Loucy (cell line): ENCODE measurements at regions not wholly inside any gene's neighbourhood (a gene's known extent, or its start where the extent isn't known, plus 50 kb on each side); places are given as distances from the start of the nearest gene placed in this dataset.

ENCODE experiments used
- H2AFZ ChIP-seq: fragments of 200-600 bp; sonication (generic); 2 replicates; pipeline ENCODE4 v1.6.0; 2016; ENCODE audit warnings: antibody characterized with exemption, mild to moderate bottlenecking, low read length, moderate library complexity
- H3F3A ChIP-seq: fragments of 200-600 bp; 2 replicates; pipeline ENCODE4 v1.6.0; 2016; ENCODE audit warnings: antibody characterized with exemption, low read depth, mild to moderate bottlenecking
- H3K27me3 ChIP-seq: fragments of 200-600 bp; sonication (generic); 2 replicates; pipeline ENCODE4 v1.6.1; 2014; ENCODE audit warnings: low read length, mild to moderate bottlenecking; ENCODE audit not compliant: insufficient read depth, poor library complexity, severe bottlenecking
- H3K36me3 ChIP-seq: fragments of 200-600 bp; sonication (generic); 2 replicates; pipeline ENCODE4 v1.6.1; 2016; ENCODE audit warnings: low read length; ENCODE audit not compliant: insufficient read depth
- H3K4me1 ChIP-seq: fragments of 200-600 bp; sonication (generic); 2 replicates; pipeline ENCODE4 v1.5.1; 2014; ENCODE audit warnings: low read length, mild to moderate bottlenecking; ENCODE audit not compliant: insufficient read depth, poor library complexity, severe bottlenecking
- H3K4me2 ChIP-seq: fragments of 200-600 bp; sonication (generic); 2 replicates; pipeline ENCODE4 v1.6.0; 2014; ENCODE audit warnings: antibody characterized with exemption, low read length, low read depth, mild to moderate bottlenecking; ENCODE audit not compliant: poor library complexity, severe bottlenecking
- H3K4me3 ChIP-seq: fragments of 200-600 bp; sonication (generic); 2 replicates; pipeline ENCODE4 v1.5.1; 2014; ENCODE audit warnings: low read length, mild to moderate bottlenecking, mixed read lengths; ENCODE audit not compliant: poor library complexity, severe bottlenecking
- H3K79me2 ChIP-seq: fragments of 200-600 bp; sonication (generic); 2 replicates; pipeline ENCODE4 v1.6.1; 2014; ENCODE audit warnings: low read length; ENCODE audit not compliant: insufficient read depth
- H3K9ac ChIP-seq: fragments of 200-600 bp; sonication (generic); 2 replicates; pipeline ENCODE4 v1.6.0; 2014; ENCODE audit warnings: mild to moderate bottlenecking, low read depth, low read length, moderate library complexity; ENCODE audit not compliant: poor library complexity, severe bottlenecking
- H3K9me2 ChIP-seq: fragments of 200-600 bp; sonication (generic); replicated peaks from 2 replicates; pipeline ENCODE4 v1.6.1; 2016; ENCODE audit warnings: low read depth, low read length, mixed read lengths
- H3K9me3 ChIP-seq: fragments of 200-600 bp; sonication (generic); 2 replicates; pipeline ENCODE4 v1.6.1; 2014; ENCODE audit warnings: mild to moderate bottlenecking, antibody characterized with exemption, low read length, low read depth; ENCODE audit not compliant: insufficient read depth
- H4K20me1 ChIP-seq: fragments of 200-600 bp; sonication (generic); 2 replicates; pipeline ENCODE4 v1.6.0; 2014; ENCODE audit warnings: antibody characterized with exemption, low read length, mild to moderate bottlenecking; ENCODE audit not compliant: insufficient read depth, poor library complexity, severe bottlenecking
- EZH2phosphoT487 ChIP-seq: fragments of 200-600 bp; IDR thresholded peaks from 2 replicates; pipeline ENCODE4 v1.6.1; 2018; ENCODE audit warnings: antibody characterized with exemption, mild to moderate bottlenecking, moderate library complexity, borderline replicate concordance
- TF ChIP-seq, protein P1 (sequence below): fragments of 200-600 bp; sonication (generic); conservative IDR thresholded peaks from 2 replicates; pipeline ENCODE4 v1.5.1; 2014; ENCODE audit warnings: mild to moderate bottlenecking, antibody characterized with exemption, low read length

DNA sequence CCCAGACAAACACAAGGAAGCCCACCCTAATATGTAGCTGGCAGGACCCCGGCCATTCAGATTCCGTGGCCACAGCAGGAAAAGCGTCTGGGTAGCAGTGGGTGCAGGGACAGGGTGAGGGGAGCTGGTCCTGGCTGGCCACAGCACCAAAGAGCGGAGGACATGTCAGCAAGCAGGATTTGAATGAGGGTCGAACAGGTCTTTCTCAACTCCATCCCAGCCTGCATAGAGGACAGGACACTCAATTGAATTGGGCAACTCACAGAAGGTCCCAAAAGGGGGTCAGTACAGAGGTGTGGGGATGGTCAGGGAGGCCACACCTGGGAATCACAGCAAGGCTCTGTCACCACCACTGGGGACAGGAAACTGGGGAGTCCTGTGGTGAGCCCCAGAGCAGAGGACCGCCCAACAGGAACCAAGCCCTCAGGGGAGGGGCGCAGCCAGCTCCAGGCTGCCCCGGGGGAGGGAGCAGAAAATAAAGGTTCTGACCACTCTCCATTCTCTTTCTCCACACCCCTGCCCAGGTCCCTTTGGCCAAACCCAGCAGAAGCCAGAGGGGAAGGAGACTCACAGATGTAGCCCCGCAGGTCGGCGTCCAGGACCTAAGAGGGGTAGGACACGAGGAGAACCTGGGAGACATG is 108.7 kb upstream of the PPP2R2D start:
- TF ChIP-seq, protein P1, sequence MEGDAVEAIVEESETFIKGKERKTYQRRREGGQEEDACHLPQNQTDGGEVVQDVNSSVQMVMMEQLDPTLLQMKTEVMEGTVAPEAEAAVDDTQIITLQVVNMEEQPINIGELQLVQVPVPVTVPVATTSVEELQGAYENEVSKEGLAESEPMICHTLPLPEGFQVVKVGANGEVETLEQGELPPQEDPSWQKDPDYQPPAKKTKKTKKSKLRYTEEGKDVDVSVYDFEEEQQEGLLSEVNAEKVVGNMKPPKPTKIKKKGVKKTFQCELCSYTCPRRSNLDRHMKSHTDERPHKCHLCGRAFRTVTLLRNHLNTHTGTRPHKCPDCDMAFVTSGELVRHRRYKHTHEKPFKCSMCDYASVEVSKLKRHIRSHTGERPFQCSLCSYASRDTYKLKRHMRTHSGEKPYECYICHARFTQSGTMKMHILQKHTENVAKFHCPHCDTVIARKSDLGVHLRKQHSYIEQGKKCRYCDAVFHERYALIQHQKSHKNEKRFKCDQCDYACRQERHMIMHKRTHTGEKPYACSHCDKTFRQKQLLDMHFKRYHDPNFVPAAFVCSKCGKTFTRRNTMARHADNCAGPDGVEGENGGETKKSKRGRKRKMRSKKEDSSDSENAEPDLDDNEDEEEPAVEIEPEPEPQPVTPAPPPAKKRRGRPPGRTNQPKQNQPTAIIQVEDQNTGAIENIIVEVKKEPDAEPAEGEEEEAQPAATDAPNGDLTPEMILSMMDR: no peak
- TF ChIP-seq EZH2phosphoT487: no peak

DNA sequence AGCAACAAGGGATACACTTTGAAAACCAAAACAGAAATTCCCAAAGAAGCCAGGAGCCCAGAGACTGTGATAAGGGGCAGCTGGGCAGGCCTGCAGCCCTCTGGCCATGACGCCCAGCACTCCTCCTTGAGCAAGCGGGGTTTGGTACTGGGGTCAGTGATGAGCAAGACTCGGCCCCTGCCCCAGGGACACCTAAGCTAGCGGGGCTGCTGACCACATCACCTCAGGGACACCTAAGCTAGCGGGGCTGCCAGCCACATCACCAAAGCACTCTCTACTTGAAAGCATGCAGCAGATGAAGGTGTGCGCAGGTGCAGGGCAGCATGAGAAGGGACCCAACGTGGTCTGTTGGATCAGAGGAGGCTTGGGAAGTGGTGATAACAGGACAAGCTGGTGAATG is 108.0 kb upstream of the PPP2R2D start:
- no peak overlapping the region for H2AFZ ChIP-seq

More for the DNA sequence above, 108.7 kb upstream of the PPP2R2D start:
- Histone ChIP-seq H3K9me3 (peaks cover 10% of the 10 kb centered on the region; the same call in 1 of the 2 replicates), H3K27me3 (no peaks in the 10 kb centered on the region), H3K9me2 (no peaks in the 10 kb centered on the region), H3F3A (no peaks in the 10 kb centered on the region), H3K4me2 (no peak overlapping the region), H3K4me3 (no peak overlapping the region), H2AFZ (no peak overlapping the region), H3K4me1 (no peaks in the 10 kb centered on the region), H3K9ac (no peak overlapping the region), H3K79me2 (no peaks in the 10 kb centered on the region), H4K20me1 (no peaks in the 10 kb centered on the region), H3K36me3 (no peaks in the 10 kb centered on the region)

DNA sequence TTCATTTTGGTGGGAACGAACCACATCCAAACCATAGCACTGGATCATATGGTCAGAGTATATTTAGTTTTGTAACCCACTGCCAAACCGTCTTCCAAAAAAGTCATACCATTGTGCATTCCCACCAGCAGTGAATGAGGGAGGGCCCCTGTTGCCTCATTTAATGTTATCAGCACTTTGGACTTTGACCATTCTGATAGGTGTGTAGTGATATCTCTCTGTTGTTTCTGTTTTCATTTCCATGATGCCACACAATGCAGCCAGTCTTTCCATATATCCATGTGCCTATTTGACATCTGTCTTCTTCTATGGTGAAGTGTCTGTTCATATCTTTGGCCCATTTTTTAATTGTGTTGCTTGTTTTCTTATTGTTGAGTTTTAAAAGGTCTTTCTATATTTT is 105.0 kb upstream of the PPP2R2D start:
- Histone ChIP-seq H3K27me3 (no peaks in the 10 kb centered on the region), H3K4me1 (no peaks in the 10 kb centered on the region), H3K9me2 (no peaks in the 10 kb centered on the region), H3K9ac (no peak overlapping the region), H3K9me3 (peaks cover 26% of the 10 kb centered on the region; the same call in 1 of the 2 replicates), H3F3A (no peaks in the 10 kb centered on the region), H3K36me3 (no peaks in the 10 kb centered on the region), H3K79me2 (no peaks in the 10 kb centered on the region), H3K4me2 (no peak overlapping the region), H2AFZ (no peak overlapping the region), H4K20me1 (no peaks in the 10 kb centered on the region), H3K4me3 (no peak overlapping the region)
- TF ChIP-seq EZH2phosphoT487: no peak
- TF ChIP-seq, protein P1: no peak

More for the DNA sequence above, 108.0 kb upstream of the PPP2R2D start:
- Histone ChIP-seq H3K36me3 (no peaks in the 10 kb centered on the region), H3K4me1 (no peaks in the 10 kb centered on the region), H3K9me3 (peaks cover 14% of the 10 kb centered on the region; the same call in 1 of the 2 replicates), H3K9ac (no peak overlapping the region), H3K4me2 (no peak overlapping the region), H3K9me2 (no peaks in the 10 kb centered on the region), H3F3A (no peaks in the 10 kb centered on the region), H4K20me1 (no peaks in the 10 kb centered on the region), H3K79me2 (no peaks in the 10 kb centered on the region), H3K27me3 (no peaks in the 10 kb centered on the region), H3K4me3 (no peak overlapping the region)
- TF ChIP-seq, protein P1: no peak
- TF ChIP-seq EZH2phosphoT487: no peak
